CD14-positive monocyte (primary cell): ENCODE measurements at regions not wholly inside any gene's neighbourhood (a gene's known extent, or its start where the extent isn't known, plus 50 kb on each side); places are given as distances from the start of the nearest gene placed in this dataset.

Source experiments
- DNase-seq, 3 donors: peaks; one replicate each; pipeline ENCODE4 v3.0.0-alpha.2; 2011 to 2022
- H2AFZ ChIP-seq: 2 replicates; pipeline ENCODE4 v1.6.0; 2012; ENCODE audit warnings: mild to moderate bottlenecking, low read depth, low read length, inconsistent platforms; ENCODE audit not compliant: insufficient read depth, poor library complexity, severe bottlenecking
- H3K27ac ChIP-seq, 2 donors: 1 replicate in 1 of 2; 2 replicates in 1 of 2; pipeline ENCODE4 v1.5.1; 2012 to 2013; ENCODE audit warnings: low read length in 2 of 2, control low read depth in 1 of 2, inconsistent platforms in 1 of 2, low read depth in 1 of 2, mild to moderate bottlenecking in 1 of 2
- H3K27me3 ChIP-seq, 2 donors: one replicate each; pipeline versions ENCODE4 v1.6.0 to v1.6.1; 2011 to 2013; ENCODE audit warnings: low read length in 2 of 2; ENCODE audit not compliant: control insufficient read depth in 2 of 2, insufficient read depth in 2 of 2
- H3K36me3 ChIP-seq, 2 donors: replicated peaks in 1 of 2; 1 replicate in 1 of 2; 2 replicates in 1 of 2; pipeline versions ENCODE4 v1.5.1 to v1.6.1; 2012 to 2013; ENCODE audit warnings: low read length in 2 of 2, control low read depth in 1 of 2, inconsistent platforms in 1 of 2, mild to moderate bottlenecking in 1 of 2; ENCODE audit not compliant: insufficient read depth in 2 of 2, control insufficient read depth in 1 of 2
- H3K4me1 ChIP-seq, 2 donors: 1 replicate in 1 of 2; 2 replicates in 1 of 2; pipeline versions ENCODE4 v1.5.1 to v1.6.1; 2012 to 2013; ENCODE audit warnings: low read length in 2 of 2, control low read depth in 1 of 2, inconsistent platforms in 1 of 2, mild to moderate bottlenecking in 1 of 2, moderate library complexity in 1 of 2; ENCODE audit not compliant: insufficient read depth in 2 of 2, control insufficient read depth in 1 of 2
- H3K4me2 ChIP-seq: replicated peaks from 2 replicates; pipeline ENCODE3; 2012; ENCODE audit warnings: low read length, moderate library complexity, mild to moderate bottlenecking; ENCODE audit not compliant: poor library complexity, severe bottlenecking; ENCODE audit errors: extremely low read depth
- H3K4me3 ChIP-seq, 3 experiments: fragments of 200-600 bp in 1 of 3; sonication (generic) in 1 of 3; replicated peaks in 1 of 3; 1 replicate in 2 of 3; 2 replicates in 1 of 3; pipeline ENCODE4 v1.5.1; 2011 to 2013; ENCODE audit warnings: low read length in 3 of 3, mild to moderate bottlenecking in 3 of 3, control low read depth in 2 of 3, low read depth in 2 of 3, inconsistent platforms in 1 of 3, moderate library complexity in 1 of 3
- H3K79me2 ChIP-seq: 2 replicates; pipeline ENCODE4 v1.6.0; 2012; ENCODE audit warnings: mild to moderate bottlenecking, control low read depth, inconsistent platforms, low read length, moderate library complexity; ENCODE audit not compliant: insufficient read depth
- H3K9ac ChIP-seq: 2 replicates; pipeline ENCODE4 v1.6.0; 2017; ENCODE audit warnings: low read length, mild to moderate bottlenecking; ENCODE audit not compliant: insufficient read depth, poor library complexity, severe bottlenecking
- H3K9me3 ChIP-seq, 2 donors: replicated peaks in 1 of 2; 1 replicate in 1 of 2; 2 replicates in 1 of 2; pipeline versions ENCODE4 v1.5.1 to v1.6.1; 2012 to 2013; ENCODE audit warnings: low read length in 2 of 2, control low read depth in 1 of 2; ENCODE audit not compliant: control insufficient read depth in 1 of 2, insufficient read depth in 1 of 2
- H4K20me1 ChIP-seq: 2 replicates; pipeline ENCODE4 v1.6.0; 2012; ENCODE audit warnings: mild to moderate bottlenecking, low read length, control low read depth, moderate library complexity; ENCODE audit not compliant: insufficient read depth
- H3K27ac Mint-ChIP-seq, 7 donors: one replicate each; pipeline ENCODE4 v1.8.0; 2020; ENCODE audit warnings: mild to moderate bottlenecking in 7 of 7, mixed read lengths in 7 of 7, moderate library complexity in 6 of 7, inconsistent platforms in 2 of 7
- H3K27me3 Mint-ChIP-seq, 3 donors: one replicate each; pipeline ENCODE4 v1.8.0; 2021 to 2022; ENCODE audit warnings: low read depth in 3 of 3, mild to moderate bottlenecking in 3 of 3, mixed read lengths in 3 of 3, moderate library complexity in 3 of 3, inconsistent platforms in 1 of 3
- H3K36me3 Mint-ChIP-seq, 2 donors: one replicate each; pipeline ENCODE4 v1.8.0; 2020; ENCODE audit warnings: mixed read lengths in 2 of 2, inconsistent platforms in 1 of 2, mild to moderate bottlenecking in 1 of 2
- H3K4me1 Mint-ChIP-seq: one replicate; pipeline ENCODE4 v1.8.0; 2020; ENCODE audit warnings: mild to moderate bottlenecking, mixed read lengths
- H3K4me3 Mint-ChIP-seq, 2 donors: one replicate each; pipeline ENCODE4 v1.8.0; 2020; ENCODE audit warnings: mild to moderate bottlenecking in 2 of 2, mixed read lengths in 2 of 2, moderate library complexity in 1 of 2
- H3K9me3 Mint-ChIP-seq, 7 donors: one replicate each; pipeline ENCODE4 v1.8.0; 2020 to 2022; ENCODE audit warnings: mixed read lengths in 7 of 7, mild to moderate bottlenecking in 6 of 7, moderate library complexity in 6 of 7, inconsistent platforms in 2 of 7
- CTCF ChIP-seq: fragments of 200-600 bp; IDR thresholded peaks from one replicate; pipeline ENCODE4 v1.8.0; 2022; ENCODE audit warnings: antibody characterized with exemption, mild to moderate bottlenecking
- WGBS: methylation state at CpG from one replicate; pipeline ENCODE4 v1.1.5; 2013; ENCODE audit warnings: missing lambda C conversion rate; ENCODE audit not compliant: insufficient coverage; 5-methylcytosine and 5-hydroxymethylcytosine counted together
- intact Hi-C, 2 donors: fragments of 100-400 bp; cut with micrococcal nuclease; formaldehyde crosslinking; loops; one replicate each; pipeline versions ENCODE4 v1.15.0 to v1.15.1; 2023

- Histone ChIP-seq H3K36me3 (no peaks in the 10 kb centered on the region), H4K20me1 (no peaks in the 10 kb centered on the region), H3K27ac (no peak overlapping the region), H3K79me2 (no peaks in the 10 kb centered on the region), H2AFZ (no peak overlapping the region), H3K4me1 (no peaks in the 10 kb centered on the region), H3K4me2 (no peak overlapping the region), H3K27me3 (no peaks in the 10 kb centered on the region), H3K9ac (no peak overlapping the region), H3K9me3 (peaks cover 4 to 7% of the 10 kb centered on the region in 2 donors), H3K4me3 (no peak overlapping the region)
- no CpG with 5 or more reads among the region's 1 CpG for WGBS
- H3K36me3 Mint-ChIP-seq = no peaks in the 10 kb centered on the region
- no peaks in the 10 kb centered on the region for H3K27me3 Mint-ChIP-seq
- no peaks in the 10 kb centered on the region for H3K4me1 Mint-ChIP-seq
- no peak overlapping the region for H3K27ac Mint-ChIP-seq
- no peak for DNase-seq
- intact Hi-C loops = no loop called here
- peaks cover 2 to 14% (median 8%) of the 10 kb centered on the region in 7 donors for H3K9me3 Mint-ChIP-seq
- TF ChIP-seq CTCF = no peak
- no peak overlapping the region for H3K4me3 Mint-ChIP-seq
Observed at GRCh38 chr6:140597181-140597580, 1222.7 kb upstream of the CITED2 start.

DNA sequence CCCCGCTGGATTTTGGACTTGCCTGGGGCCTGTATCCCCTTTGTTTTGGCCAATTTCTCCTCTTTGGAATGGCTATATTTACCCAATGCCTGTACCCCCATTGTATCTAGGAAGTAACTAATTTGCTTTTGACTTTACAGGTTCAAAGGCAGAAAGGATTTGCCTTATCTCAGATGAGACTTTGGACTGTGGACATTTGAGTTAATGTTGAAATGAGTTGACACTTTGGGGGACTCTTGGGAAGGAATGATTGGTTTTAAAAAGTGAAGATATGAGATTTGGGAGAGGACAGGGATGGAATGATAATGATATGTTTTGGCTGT lies 1220.3 kb upstream of the CITED2 start:
- Mint-ChIP-seq H3K36me3 (no peaks in the 10 kb centered on the region), H3K27ac (no peak overlapping the region), H3K4me1 (no peaks in the 10 kb centered on the region), H3K4me3 (no peak overlapping the region), H3K9me3 (peaks cover 2 to 14% (median 8%) of the 10 kb centered on the region in 7 donors), H3K27me3 (no peaks in the 10 kb centered on the region)
- intact Hi-C loops = no loop called here
- no peak for DNase-seq
- no peak overlapping the region for H3K4me3 ChIP-seq
- no peak overlapping the region for H3K9ac ChIP-seq
- H3K9me3 ChIP-seq = peaks cover 4 to 7% of the 10 kb centered on the region in 2 donors
- TF ChIP-seq CTCF = no peak
- H3K36me3 ChIP-seq = no peaks in the 10 kb centered on the region
- no peak overlapping the region for H3K4me2 ChIP-seq
- H3K4me1 ChIP-seq = no peaks in the 10 kb centered on the region
- no peaks in the 10 kb centered on the region for H4K20me1 ChIP-seq
- no peaks in the 10 kb centered on the region for H3K27me3 ChIP-seq
- no peaks in the 10 kb centered on the region for H3K79me2 ChIP-seq
- no peak overlapping the region for H3K27ac ChIP-seq
- no CpG with 5 or more reads among the region's 1 CpG for WGBS
- no peak overlapping the region for H2AFZ ChIP-seq
